ENCODE measurements at regions not wholly inside any gene's neighbourhood (a gene's known extent, or its start where the extent isn't known, plus 50 kb on each side); places are given as distances from the start of the nearest gene placed in this dataset.

DNA sequence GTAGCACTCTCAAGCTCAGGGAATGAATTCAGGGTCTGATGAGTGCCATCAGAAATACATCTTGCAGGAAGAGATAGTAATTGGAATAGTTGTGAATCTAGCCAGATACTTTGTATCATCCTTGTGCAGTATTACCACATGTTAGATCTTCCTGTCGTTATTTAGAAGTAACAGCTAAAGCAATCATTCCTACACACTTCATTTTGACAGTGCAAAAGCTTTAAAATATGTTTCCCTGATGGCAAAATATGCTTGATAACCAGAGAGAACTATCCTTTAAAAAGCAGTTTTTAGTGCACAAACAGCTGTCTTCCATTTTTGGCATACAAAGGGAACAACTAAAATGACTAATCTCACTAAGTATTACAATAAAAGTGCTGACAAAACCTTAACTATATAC lies 149.5 kb upstream of the SLC38A2 start:
- Mint-ChIP-seq H3K9me3 (ENCODE audit: low read depth, unreplicated experiment) (no peaks in the 10 kb centered on the region), H3K27ac (ENCODE audit: unreplicated experiment) (no peak overlapping the region), H3K27me3 (ENCODE audit: unreplicated experiment) (no peaks in the 10 kb centered on the region), H3K4me1 (ENCODE audit: low read depth, unreplicated experiment) (peaks cover 20% of the 10 kb centered on the region), H3K4me3 (ENCODE audit: low read depth, unreplicated experiment) (no peak overlapping the region), H3K36me3 (ENCODE audit: insufficient read depth, unreplicated experiment) (no peaks in the 10 kb centered on the region)
- no TSS peak for BruUV-seq (replicated peaks)
- TF ChIP-seq CTCF (IDR thresholded peaks at IDR 0.05; ENCODE audit: unreplicated experiment) = no peak
- CTCF ChIA-PET = no interaction called here
- intact Hi-C loops (cut with micrococcal nuclease; ENCODE audit: unreplicated experiment) = no loop called here
- DNase-seq = no peak

DNA sequence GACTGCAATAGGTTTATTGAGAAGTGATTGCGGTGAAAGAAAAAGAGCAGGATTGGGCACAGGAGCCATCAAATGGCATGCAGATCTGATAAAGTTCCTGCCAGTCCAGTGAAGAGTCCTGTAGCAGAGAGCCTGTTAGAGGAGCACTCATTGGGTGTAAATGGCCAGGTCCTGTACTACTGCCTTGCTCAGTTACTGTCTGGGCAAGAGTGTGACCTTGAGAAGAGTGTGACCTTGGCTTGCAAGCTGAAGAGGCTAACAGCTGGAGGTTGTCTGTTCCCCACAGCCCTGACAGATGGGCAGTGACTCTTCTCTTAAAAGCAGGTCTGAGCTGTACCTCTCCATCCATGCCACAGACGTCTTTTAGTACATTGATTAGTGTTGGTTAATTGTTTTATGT lies 148.6 kb upstream of the SLC38A2 start:
- no peaks in the 10 kb centered on the region for H3K27me3 Mint-ChIP-seq (ENCODE audit: unreplicated experiment)
- CTCF ChIA-PET = no interaction called here
- no peak overlapping the region for H3K4me3 Mint-ChIP-seq (ENCODE audit: low read depth, unreplicated experiment)

GRCh38 chr12:46519407-46519806 lies 146.8 kb upstream of the SLC38A2 start:
- no peaks in the 10 kb centered on the region for H3K36me3 Mint-ChIP-seq (ENCODE audit: insufficient read depth, unreplicated experiment)
- no peak overlapping the region for H3K4me3 Mint-ChIP-seq (ENCODE audit: low read depth, unreplicated experiment)
- CTCF ChIA-PET = no interaction called here
- H3K27me3 Mint-ChIP-seq (ENCODE audit: unreplicated experiment) = no peaks in the 10 kb centered on the region
- intact Hi-C loops (cut with micrococcal nuclease; ENCODE audit: unreplicated experiment) = no loop called here
- H3K27ac Mint-ChIP-seq (ENCODE audit: unreplicated experiment) = no peak overlapping the region
- no peak for TF ChIP-seq CTCF (IDR thresholded peaks at IDR 0.05; ENCODE audit: unreplicated experiment)
- H3K4me1 Mint-ChIP-seq (ENCODE audit: low read depth, unreplicated experiment) = peaks cover 17% of the 10 kb centered on the region
- DNase-seq = no peak
- BruUV-seq (replicated peaks) = no TSS peak
- H3K9me3 Mint-ChIP-seq (ENCODE audit: low read depth, unreplicated experiment) = no peaks in the 10 kb centered on the region

More for the DNA sequence above, 148.6 kb upstream of the SLC38A2 start:
- no peak for TF ChIP-seq CTCF (IDR thresholded peaks at IDR 0.05; ENCODE audit: unreplicated experiment)
- BruUV-seq (replicated peaks) = no TSS peak
- DNase-seq = no peak
- intact Hi-C loops (cut with micrococcal nuclease; ENCODE audit: unreplicated experiment) = no loop called here
- Mint-ChIP-seq H3K27ac (ENCODE audit: unreplicated experiment) (no peak overlapping the region), H3K4me1 (ENCODE audit: low read depth, unreplicated experiment) (peaks cover 20% of the 10 kb centered on the region), H3K36me3 (ENCODE audit: insufficient read depth, unreplicated experiment) (no peaks in the 10 kb centered on the region), H3K9me3 (ENCODE audit: low read depth, unreplicated experiment) (no peaks in the 10 kb centered on the region)

GRCh38 chr12:46518729-46519128 lies 146.2 kb upstream of the SLC38A2 start:
- DNase-seq = no peak
- no peak for TF ChIP-seq CTCF (IDR thresholded peaks at IDR 0.05; ENCODE audit: unreplicated experiment)
- peaks cover 11% of the 10 kb centered on the region for H3K4me1 Mint-ChIP-seq (ENCODE audit: low read depth, unreplicated experiment)
- H3K27ac Mint-ChIP-seq (ENCODE audit: unreplicated experiment) = no peak overlapping the region
- no TSS peak for BruUV-seq (replicated peaks)
- CTCF ChIA-PET = no interaction called here
- no peaks in the 10 kb centered on the region for H3K27me3 Mint-ChIP-seq (ENCODE audit: unreplicated experiment)
- H3K36me3 Mint-ChIP-seq (ENCODE audit: insufficient read depth, unreplicated experiment) = no peaks in the 10 kb centered on the region
- H3K4me3 Mint-ChIP-seq (ENCODE audit: low read depth, unreplicated experiment) = no peak overlapping the region
- intact Hi-C loops (cut with micrococcal nuclease; ENCODE audit: unreplicated experiment) = no loop called here
- H3K9me3 Mint-ChIP-seq (ENCODE audit: low read depth, unreplicated experiment) = no peaks in the 10 kb centered on the region

DNA sequence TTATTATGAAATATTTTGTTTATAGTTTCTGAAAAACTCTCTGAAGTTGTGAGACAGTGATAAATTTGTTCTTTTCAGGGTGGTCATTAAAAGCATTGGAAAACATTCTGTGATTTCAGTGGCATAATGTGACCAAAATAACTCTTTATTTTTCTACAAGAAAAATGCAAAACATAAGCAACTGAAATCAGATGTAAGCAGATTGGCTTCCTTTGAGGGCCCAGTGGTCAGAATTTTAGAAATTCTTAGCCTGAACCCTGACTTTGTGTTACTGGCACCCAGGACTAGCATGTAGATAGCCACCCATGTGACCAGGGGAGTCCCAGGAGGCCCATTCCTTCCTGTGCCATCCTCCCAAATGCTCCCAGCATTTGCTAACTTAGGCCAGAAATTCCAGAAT lies 145.6 kb upstream of the SLC38A2 start:
- Mint-ChIP-seq H3K4me1 (ENCODE audit: low read depth, unreplicated experiment) (peaks cover 12% of the 10 kb centered on the region), H3K9me3 (ENCODE audit: low read depth, unreplicated experiment) (no peaks in the 10 kb centered on the region), H3K36me3 (ENCODE audit: insufficient read depth, unreplicated experiment) (no peaks in the 10 kb centered on the region), H3K4me3 (ENCODE audit: low read depth, unreplicated experiment) (no peak overlapping the region), H3K27ac (ENCODE audit: unreplicated experiment) (no peak overlapping the region), H3K27me3 (ENCODE audit: unreplicated experiment) (no peaks in the 10 kb centered on the region)
- no peak for TF ChIP-seq CTCF (IDR thresholded peaks at IDR 0.05; ENCODE audit: unreplicated experiment)
- CTCF ChIA-PET = no interaction called here
- DNase-seq = no peak
- no TSS peak for BruUV-seq (replicated peaks)
- intact Hi-C loops (cut with micrococcal nuclease; ENCODE audit: unreplicated experiment) = no loop called here

Data from Calu3 (cell line).